GM10248 (cell line): ENCODE measurements at regions not wholly inside any gene's neighbourhood (a gene's known extent, or its start where the extent isn't known, plus 50 kb on each side); places are given as distances from the start of the nearest gene placed in this dataset.

Experiments
- CTCF ChIA-PET: fragments of 300-600 bp; sonication (Branson Sonifier 250); formaldehyde crosslinking; extraction: SDS; loops from one replicate; lab custom pipeline; 2021; ENCODE audit warnings: antibody characterized with exemption; lab: Yijun Ruan, JAX
- POLR2A ChIA-PET: fragments of 350-650 bp; sonication (Branson Sonifier 250); formaldehyde crosslinking; extraction: SDS; loops from one replicate; lab custom pipeline; 2020; ENCODE audit warnings: antibody characterized with exemption; lab: Yijun Ruan, JAX
- DNase-seq: peaks from one replicate; pipeline ENCODE4 v3.0.0; 2012; ENCODE audit errors: extremely low spot score
- TF ChIP-seq, protein P1 (sequence below): IDR thresholded peaks from 2 replicates; pipeline ENCODE4 v1.5.1; 2012; ENCODE audit warnings: mild to moderate bottlenecking, low read depth; ENCODE audit errors: extremely low read depth, missing control alignments, control extremely low read depth

DNA sequence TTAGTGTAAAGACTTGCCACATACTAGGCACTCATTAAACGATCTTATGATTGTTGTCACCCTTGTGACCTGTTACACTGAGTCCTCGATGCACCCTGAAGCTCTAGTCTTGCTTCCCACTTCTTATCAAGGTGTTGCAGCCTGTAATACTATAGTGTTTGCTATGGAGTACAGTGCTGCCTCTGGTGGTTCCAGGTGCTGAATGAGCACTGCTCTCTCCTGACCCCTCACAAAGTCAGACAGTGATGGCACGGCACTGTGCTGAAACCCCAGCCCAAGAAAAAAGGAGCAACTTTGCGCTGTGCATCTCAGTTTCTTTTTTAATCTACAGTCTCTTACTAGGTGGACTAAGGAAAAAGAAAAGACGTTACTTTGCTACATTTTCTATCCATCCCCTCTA is 106.3 kb downstream of the GC start:
- TF ChIP-seq, protein P1, sequence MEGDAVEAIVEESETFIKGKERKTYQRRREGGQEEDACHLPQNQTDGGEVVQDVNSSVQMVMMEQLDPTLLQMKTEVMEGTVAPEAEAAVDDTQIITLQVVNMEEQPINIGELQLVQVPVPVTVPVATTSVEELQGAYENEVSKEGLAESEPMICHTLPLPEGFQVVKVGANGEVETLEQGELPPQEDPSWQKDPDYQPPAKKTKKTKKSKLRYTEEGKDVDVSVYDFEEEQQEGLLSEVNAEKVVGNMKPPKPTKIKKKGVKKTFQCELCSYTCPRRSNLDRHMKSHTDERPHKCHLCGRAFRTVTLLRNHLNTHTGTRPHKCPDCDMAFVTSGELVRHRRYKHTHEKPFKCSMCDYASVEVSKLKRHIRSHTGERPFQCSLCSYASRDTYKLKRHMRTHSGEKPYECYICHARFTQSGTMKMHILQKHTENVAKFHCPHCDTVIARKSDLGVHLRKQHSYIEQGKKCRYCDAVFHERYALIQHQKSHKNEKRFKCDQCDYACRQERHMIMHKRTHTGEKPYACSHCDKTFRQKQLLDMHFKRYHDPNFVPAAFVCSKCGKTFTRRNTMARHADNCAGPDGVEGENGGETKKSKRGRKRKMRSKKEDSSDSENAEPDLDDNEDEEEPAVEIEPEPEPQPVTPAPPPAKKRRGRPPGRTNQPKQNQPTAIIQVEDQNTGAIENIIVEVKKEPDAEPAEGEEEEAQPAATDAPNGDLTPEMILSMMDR: no peak
- POLR2A ChIA-PET: no interaction called here
- CTCF ChIA-PET: interaction anchor here (1.1 kb wide), 1 partner anchor 21 kb away, joined by 3 read pairs; no protein-coding TSS in a partner anchor
- no peak for DNase-seq

DNA sequence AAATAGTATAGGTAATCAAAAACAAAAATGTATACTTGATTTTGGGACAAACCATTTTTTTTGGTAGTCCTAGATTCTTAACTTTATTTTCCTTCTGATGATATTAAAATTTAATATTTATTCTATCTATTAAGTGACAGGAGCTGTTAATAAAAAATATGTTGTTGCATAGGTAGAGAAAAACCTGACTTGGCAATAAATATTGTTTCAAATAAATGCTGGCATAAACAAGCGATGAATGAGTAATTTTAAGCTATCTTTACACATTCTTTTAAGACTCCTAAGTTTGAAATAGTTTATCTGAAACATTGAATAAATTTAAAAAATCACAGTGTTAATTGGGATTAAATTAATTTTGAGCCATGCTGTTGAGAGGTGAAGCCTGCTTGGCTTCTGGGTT is 114.6 kb downstream of the GC start:
- POLR2A ChIA-PET: no interaction called here
- CTCF ChIA-PET: no interaction called here
- TF ChIP-seq, protein P1: no peak
- no peak for DNase-seq

DNA sequence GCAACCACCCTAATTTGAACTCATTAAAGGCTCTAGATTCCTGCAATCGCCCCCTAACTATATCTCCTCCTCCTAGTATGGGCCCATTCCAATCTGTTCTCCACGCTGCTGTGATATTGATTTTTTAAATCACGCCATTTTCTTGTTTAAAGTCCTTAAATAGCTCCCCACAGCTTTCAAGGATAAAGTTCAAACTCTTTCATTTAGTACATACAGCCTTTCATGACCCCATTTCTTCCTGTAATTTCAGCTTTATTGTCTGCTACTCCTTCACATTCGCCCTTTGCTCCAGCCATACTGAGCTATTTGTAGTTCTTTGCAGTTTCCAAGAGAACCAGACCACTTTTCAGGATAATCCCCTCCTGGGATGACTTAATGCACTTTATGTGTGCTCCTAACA is 118.5 kb downstream of the GC start:
- POLR2A ChIA-PET: no interaction called here
- CTCF ChIA-PET: interaction anchor here (1.3 kb wide), 1 partner anchor 9 kb away, joined by 6 read pairs; no protein-coding TSS in a partner anchor

DNA sequence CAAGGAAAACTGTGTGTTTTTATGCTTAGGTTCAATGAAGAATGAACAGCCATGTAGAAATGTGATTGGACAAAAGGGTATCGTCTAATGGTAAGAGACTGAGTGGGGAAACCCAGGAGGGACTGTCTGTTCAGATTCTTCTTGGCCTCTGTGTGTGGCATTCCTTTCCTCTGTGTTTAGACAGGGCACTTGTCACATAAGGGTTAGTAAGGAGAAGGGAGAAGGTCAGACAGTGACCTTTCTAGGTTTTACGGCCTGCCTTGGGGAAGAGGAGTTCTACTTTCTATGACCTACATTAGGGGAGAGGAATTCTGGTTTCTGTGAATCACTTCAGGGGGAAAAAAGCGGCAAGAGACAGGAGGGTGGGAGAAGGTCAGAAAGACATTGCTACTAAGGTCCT is 119.5 kb downstream of the GC start:
- ChIA-PET POLR2A (no interaction called here), CTCF (no interaction called here)
- DNase-seq: no peak
- TF ChIP-seq, protein P1: no peak

More for the DNA sequence above, 118.5 kb downstream of the GC start:
- TF ChIP-seq, protein P1: no peak
- no peak for DNase-seq

DNA sequence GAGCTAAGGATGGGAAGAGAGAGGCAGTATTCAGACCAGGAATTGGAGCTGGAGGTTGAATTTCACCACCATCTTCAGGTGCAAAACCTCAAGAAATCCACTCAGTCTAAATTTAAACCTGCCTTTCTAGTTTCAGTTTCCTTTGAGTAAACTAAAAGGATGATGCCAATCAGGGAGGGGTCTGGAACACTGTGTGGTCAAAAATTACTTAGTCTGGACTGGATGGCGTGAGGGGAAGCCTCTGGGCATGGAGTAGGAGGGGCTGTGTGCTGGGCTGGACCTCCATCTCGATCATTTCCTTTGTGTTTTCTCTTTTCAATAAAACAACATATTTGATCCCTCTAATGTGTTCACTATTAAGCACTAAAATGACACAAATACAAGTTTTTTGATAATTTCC is 120.1 kb downstream of the GC start:
- POLR2A ChIA-PET: no interaction called here
- CTCF ChIA-PET: no interaction called here

DNA sequence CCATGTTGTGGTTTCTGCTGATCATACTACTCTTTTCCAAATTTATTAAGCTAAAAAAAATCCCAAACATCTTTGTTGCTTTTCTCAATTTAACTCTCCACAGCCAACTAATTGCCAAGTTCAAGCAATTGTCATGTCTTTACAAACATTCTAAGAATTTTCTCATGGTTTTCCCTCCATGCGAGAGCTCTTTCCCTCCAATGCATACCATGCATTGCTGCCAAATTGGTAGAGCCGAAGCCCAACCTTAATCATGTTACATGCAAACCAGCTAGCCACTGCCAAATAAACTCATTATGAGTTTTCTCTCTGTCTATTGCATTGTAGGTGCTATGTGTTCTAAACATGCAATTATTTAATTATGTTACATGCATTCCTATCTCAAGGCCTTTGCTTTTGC is 123.9 kb downstream of the GC start:
- CTCF ChIA-PET: interaction anchor here (1.2 kb wide), 1 partner anchor 9 kb away, joined by 3 read pairs; no protein-coding TSS in a partner anchor
- POLR2A ChIA-PET: no interaction called here
- TF ChIP-seq, protein P1: no peak
- DNase-seq: no peak

More for the DNA sequence above, 120.1 kb downstream of the GC start:
- TF ChIP-seq, protein P1: no peak
- no peak for DNase-seq

DNA sequence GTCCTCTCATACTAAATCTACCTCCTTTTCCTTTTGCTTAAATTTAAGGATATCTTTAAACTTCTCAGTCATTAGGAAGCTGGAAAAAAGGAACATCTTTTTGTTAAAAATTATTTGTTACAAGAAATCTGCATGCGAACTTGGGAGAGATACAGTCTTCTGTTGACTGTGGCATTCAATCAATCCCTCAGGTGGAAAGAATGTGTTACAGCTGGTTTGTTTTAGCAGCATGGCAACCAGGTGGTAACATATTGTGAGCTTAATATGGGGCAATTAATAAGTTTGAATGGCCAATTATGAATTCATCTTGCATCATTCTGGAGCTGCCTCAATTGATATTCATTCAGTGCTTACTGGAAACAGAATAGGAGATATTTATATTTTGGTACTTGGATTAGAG is 135.0 kb downstream of the GC start:
- no peak for DNase-seq
- TF ChIP-seq, protein P1: no peak
- ChIA-PET POLR2A (no interaction called here), CTCF (no interaction called here)
